H1 (cell line): ENCODE measurements at regions not wholly inside any gene's neighbourhood (a gene's known extent, or its start where the extent isn't known, plus 50 kb on each side); places are given as distances from the start of the nearest gene placed in this dataset.

Experiments
- TF ChIP-seq, protein P1 (sequence below): fragments of 300-600 bp; sonication (generic); IDR thresholded peaks from 2 replicates; pipeline ENCODE4 v1.7.1; 2012; ENCODE audit warnings: low read length, moderate library complexity, mild to moderate bottlenecking, inconsistent platforms; ENCODE audit not compliant: insufficient replicate concordance
- TF ChIP-seq, protein P2 (sequence below): IDR thresholded peaks from 2 replicates; pipeline ENCODE4 v1.6.1; 2012; ENCODE audit warnings: low read length, inconsistent platforms

DNA sequence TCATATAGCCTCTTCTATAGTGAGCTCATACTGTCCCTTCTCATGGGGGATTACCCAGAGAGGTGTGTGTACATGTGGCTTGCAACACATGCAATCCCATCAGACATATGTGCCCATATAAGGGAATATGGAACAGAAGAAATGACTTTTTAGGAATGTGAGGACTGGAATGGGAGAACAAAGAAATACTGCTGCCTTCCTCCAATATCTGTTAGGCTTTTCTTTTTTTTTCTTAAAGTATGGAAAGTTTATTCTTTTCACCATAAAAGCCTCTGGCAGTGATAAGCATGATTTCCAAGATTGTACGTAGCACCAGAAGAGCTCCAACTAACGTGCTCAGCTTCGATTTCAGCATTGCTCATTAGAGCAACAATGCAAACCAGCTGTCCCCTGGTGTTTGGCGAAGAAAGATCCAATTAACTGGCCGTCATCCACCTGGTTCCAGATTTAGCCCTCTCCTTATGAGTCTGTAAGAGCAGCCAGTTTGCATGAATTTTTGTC is 113.6 kb downstream of the ADCYAP1 start (continued):
- TF ChIP-seq, protein P1, sequence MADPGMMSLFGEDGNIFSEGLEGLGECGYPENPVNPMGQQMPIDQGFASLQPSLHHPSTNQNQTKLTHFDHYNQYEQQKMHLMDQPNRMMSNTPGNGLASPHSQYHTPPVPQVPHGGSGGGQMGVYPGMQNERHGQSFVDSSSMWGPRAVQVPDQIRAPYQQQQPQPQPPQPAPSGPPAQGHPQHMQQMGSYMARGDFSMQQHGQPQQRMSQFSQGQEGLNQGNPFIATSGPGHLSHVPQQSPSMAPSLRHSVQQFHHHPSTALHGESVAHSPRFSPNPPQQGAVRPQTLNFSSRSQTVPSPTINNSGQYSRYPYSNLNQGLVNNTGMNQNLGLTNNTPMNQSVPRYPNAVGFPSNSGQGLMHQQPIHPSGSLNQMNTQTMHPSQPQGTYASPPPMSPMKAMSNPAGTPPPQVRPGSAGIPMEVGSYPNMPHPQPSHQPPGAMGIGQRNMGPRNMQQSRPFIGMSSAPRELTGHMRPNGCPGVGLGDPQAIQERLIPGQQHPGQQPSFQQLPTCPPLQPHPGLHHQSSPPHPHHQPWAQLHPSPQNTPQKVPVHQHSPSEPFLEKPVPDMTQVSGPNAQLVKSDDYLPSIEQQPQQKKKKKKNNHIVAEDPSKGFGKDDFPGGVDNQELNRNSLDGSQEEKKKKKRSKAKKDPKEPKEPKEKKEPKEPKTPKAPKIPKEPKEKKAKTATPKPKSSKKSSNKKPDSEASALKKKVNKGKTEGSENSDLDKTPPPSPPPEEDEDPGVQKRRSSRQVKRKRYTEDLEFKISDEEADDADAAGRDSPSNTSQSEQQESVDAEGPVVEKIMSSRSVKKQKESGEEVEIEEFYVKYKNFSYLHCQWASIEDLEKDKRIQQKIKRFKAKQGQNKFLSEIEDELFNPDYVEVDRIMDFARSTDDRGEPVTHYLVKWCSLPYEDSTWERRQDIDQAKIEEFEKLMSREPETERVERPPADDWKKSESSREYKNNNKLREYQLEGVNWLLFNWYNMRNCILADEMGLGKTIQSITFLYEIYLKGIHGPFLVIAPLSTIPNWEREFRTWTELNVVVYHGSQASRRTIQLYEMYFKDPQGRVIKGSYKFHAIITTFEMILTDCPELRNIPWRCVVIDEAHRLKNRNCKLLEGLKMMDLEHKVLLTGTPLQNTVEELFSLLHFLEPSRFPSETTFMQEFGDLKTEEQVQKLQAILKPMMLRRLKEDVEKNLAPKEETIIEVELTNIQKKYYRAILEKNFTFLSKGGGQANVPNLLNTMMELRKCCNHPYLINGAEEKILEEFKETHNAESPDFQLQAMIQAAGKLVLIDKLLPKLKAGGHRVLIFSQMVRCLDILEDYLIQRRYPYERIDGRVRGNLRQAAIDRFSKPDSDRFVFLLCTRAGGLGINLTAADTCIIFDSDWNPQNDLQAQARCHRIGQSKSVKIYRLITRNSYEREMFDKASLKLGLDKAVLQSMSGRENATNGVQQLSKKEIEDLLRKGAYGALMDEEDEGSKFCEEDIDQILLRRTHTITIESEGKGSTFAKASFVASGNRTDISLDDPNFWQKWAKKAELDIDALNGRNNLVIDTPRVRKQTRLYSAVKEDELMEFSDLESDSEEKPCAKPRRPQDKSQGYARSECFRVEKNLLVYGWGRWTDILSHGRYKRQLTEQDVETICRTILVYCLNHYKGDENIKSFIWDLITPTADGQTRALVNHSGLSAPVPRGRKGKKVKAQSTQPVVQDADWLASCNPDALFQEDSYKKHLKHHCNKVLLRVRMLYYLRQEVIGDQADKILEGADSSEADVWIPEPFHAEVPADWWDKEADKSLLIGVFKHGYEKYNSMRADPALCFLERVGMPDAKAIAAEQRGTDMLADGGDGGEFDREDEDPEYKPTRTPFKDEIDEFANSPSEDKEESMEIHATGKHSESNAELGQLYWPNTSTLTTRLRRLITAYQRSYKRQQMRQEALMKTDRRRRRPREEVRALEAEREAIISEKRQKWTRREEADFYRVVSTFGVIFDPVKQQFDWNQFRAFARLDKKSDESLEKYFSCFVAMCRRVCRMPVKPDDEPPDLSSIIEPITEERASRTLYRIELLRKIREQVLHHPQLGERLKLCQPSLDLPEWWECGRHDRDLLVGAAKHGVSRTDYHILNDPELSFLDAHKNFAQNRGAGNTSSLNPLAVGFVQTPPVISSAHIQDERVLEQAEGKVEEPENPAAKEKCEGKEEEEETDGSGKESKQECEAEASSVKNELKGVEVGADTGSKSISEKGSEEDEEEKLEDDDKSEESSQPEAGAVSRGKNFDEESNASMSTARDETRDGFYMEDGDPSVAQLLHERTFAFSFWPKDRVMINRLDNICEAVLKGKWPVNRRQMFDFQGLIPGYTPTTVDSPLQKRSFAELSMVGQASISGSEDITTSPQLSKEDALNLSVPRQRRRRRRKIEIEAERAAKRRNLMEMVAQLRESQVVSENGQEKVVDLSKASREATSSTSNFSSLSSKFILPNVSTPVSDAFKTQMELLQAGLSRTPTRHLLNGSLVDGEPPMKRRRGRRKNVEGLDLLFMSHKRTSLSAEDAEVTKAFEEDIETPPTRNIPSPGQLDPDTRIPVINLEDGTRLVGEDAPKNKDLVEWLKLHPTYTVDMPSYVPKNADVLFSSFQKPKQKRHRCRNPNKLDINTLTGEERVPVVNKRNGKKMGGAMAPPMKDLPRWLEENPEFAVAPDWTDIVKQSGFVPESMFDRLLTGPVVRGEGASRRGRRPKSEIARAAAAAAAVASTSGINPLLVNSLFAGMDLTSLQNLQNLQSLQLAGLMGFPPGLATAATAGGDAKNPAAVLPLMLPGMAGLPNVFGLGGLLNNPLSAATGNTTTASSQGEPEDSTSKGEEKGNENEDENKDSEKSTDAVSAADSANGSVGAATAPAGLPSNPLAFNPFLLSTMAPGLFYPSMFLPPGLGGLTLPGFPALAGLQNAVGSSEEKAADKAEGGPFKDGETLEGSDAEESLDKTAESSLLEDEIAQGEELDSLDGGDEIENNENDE, result peak; percentile 21
- TF ChIP-seq, protein P2, sequence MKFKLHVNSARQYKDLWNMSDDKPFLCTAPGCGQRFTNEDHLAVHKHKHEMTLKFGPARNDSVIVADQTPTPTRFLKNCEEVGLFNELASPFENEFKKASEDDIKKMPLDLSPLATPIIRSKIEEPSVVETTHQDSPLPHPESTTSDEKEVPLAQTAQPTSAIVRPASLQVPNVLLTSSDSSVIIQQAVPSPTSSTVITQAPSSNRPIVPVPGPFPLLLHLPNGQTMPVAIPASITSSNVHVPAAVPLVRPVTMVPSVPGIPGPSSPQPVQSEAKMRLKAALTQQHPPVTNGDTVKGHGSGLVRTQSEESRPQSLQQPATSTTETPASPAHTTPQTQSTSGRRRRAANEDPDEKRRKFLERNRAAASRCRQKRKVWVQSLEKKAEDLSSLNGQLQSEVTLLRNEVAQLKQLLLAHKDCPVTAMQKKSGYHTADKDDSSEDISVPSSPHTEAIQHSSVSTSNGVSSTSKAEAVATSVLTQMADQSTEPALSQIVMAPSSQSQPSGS, result no peak
